Adrenal gland (tissue), 9 donors: ENCODE measurements at regions not wholly inside any gene's neighbourhood (a gene's known extent, or its start where the extent isn't known, plus 50 kb on each side); places are given as distances from the start of the nearest gene placed in this dataset.
A peak's percentile ranks its signal among the peaks of the same experiment; 100 is the strongest.

Experiments used
- DNase-seq, 7 donors: peaks; one replicate each; pipeline ENCODE4 v3.0.0-alpha.2; 2019 to 2020
- H3K27ac ChIP-seq, 5 donors: fragments of 200-600 bp; sonication (generic) in 4 of 5; 1 replicate in 3 of 5; 2 replicates in 2 of 5; pipeline versions ENCODE4 v1.5.1 to v1.8.0; 2016 to 2020; ENCODE audit warnings: mild to moderate bottlenecking in 1 of 5
- H3K27me3 ChIP-seq: fragments of 200-600 bp; 2 replicates; pipeline ENCODE4 v1.8.0; 2021
- H3K36me3 ChIP-seq, 2 donors: fragments of 200-600 bp; replicated peaks in 1 of 2; 1 replicate in 1 of 2; 2 replicates in 1 of 2; pipeline versions ENCODE4 v1.5.1 to v1.8.0; 2018 to 2022
- H3K4me1 ChIP-seq, 2 donors: fragments of 200-600 bp; replicated peaks in 1 of 2; 1 replicate in 1 of 2; 2 replicates in 1 of 2; pipeline versions ENCODE4 v1.5.1 to v1.8.0; 2018 to 2021
- H3K4me3 ChIP-seq, 4 donors: fragments of 200-600 bp; sonication (generic) in 3 of 4; one replicate each; pipeline ENCODE4 v1.5.1; 2016 to 2018
- H3K9me3 ChIP-seq, 3 donors: fragments of 200-600 bp; sonication (generic) in 1 of 3; replicated peaks in 1 of 3; 1 replicate in 2 of 3; 2 replicates in 1 of 3; pipeline versions ENCODE4 v1.5.1 to v1.8.0; 2016 to 2021
- POLR2A ChIP-seq, 2 donors: fragments of 450-650 bp; IDR thresholded peaks; one replicate each; pipeline ENCODE4 v1.6.1; 2017; ENCODE audit warnings: antibody characterized with exemption in 2 of 2, mild to moderate bottlenecking in 2 of 2, moderate library complexity in 1 of 2
- WGBS, 4 donors: extraction: QIAGEN DNeasy Blood & Tissue Kit in 2 of 4; methylation state at CpG; one replicate each; pipeline versions ENCODE4 v1.1.5 to v1.1.7; 2013 to 2017; 5-methylcytosine and 5-hydroxymethylcytosine counted together
- intact Hi-C, 2 donors: fragments of 100-400 bp; cut with DNase I; formaldehyde crosslinking; loops; one replicate each; pipeline versions ENCODE4 v1.14.1 to v1.15.0; 2022 to 2023
- TF ChIP-seq, protein P1 (sequence below), 6 experiments: fragments of 450-650 bp in 4 of 6; fragments of 200-600 bp in 2 of 6; sonication (generic) in 1 of 6; IDR thresholded peaks; 1 replicate in 5 of 6; 2 replicates in 1 of 6; pipeline versions ENCODE4 v1.5.1 to v1.8.0; 2016 to 2021; ENCODE audit warnings: antibody characterized with exemption in 6 of 6, mild to moderate bottlenecking in 2 of 6, moderate library complexity in 1 of 6
- donor health status: healthy with polysubstance abuse.
- donor health status: Bipolar disorder and iron deficiency.
- donor health status: DM: yes; HTN: yes; CAD: no.
- donor health status: DM: no; HTN: no; CAD: no.
- donor health status: DM: no; HTN: no; CAD: no.

DNA sequence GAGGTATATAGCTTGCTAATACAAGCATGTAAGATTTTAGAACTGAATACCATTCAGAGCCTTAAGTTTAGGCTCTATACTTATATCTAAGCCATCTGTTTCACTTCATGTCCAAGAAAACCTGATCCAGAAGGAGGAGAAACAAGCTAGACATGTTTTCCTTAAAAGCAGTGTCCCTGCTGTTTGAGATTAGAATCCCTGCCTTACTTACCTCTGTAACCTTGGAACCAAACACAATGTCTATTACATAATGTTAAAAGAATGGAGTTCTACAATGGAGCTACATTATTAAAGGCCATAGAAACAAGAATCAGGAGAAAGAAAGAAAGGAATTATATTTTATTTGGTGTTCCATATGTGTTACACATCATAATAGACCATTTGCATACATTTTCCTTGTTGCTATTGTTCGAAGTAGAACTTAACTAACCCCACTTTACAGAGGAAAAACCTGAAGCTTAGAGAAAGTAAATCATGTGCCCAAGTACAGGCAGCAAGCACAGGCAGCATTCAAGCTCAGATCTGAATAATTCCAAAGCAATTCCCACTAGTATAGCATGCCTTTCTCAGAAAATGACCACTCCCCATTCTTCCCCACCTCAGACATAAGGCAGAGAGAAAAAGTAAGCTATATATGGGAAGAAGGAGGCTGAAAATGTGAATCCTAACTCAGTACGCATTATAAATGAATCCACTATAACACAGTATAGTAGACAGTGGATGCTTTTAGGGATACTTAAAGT is 380.1 kb upstream of the SPAG17 start:
- intact Hi-C loops: no loop called here
- DNase-seq: no peak
- Histone ChIP-seq H3K27me3 (no peaks in the 10 kb centered on the region), H3K36me3 (no peaks in the 10 kb centered on the region), H3K9me3 (no peaks in the 10 kb centered on the region), H3K27ac (no peak overlapping the region), H3K4me1 (no peaks in the 10 kb centered on the region), H3K4me3 (no peak overlapping the region)
- WGBS, 4 donors: 62 to 81% (median 77%) methylated on average over 2 of the region's 2 CpGs
- TF ChIP-seq POLR2A (IDR thresholded peaks at IDR 0.05): no peak
- TF ChIP-seq, protein P1, sequence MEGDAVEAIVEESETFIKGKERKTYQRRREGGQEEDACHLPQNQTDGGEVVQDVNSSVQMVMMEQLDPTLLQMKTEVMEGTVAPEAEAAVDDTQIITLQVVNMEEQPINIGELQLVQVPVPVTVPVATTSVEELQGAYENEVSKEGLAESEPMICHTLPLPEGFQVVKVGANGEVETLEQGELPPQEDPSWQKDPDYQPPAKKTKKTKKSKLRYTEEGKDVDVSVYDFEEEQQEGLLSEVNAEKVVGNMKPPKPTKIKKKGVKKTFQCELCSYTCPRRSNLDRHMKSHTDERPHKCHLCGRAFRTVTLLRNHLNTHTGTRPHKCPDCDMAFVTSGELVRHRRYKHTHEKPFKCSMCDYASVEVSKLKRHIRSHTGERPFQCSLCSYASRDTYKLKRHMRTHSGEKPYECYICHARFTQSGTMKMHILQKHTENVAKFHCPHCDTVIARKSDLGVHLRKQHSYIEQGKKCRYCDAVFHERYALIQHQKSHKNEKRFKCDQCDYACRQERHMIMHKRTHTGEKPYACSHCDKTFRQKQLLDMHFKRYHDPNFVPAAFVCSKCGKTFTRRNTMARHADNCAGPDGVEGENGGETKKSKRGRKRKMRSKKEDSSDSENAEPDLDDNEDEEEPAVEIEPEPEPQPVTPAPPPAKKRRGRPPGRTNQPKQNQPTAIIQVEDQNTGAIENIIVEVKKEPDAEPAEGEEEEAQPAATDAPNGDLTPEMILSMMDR (IDR thresholded peaks at IDR 0.05): no peak

DNA sequence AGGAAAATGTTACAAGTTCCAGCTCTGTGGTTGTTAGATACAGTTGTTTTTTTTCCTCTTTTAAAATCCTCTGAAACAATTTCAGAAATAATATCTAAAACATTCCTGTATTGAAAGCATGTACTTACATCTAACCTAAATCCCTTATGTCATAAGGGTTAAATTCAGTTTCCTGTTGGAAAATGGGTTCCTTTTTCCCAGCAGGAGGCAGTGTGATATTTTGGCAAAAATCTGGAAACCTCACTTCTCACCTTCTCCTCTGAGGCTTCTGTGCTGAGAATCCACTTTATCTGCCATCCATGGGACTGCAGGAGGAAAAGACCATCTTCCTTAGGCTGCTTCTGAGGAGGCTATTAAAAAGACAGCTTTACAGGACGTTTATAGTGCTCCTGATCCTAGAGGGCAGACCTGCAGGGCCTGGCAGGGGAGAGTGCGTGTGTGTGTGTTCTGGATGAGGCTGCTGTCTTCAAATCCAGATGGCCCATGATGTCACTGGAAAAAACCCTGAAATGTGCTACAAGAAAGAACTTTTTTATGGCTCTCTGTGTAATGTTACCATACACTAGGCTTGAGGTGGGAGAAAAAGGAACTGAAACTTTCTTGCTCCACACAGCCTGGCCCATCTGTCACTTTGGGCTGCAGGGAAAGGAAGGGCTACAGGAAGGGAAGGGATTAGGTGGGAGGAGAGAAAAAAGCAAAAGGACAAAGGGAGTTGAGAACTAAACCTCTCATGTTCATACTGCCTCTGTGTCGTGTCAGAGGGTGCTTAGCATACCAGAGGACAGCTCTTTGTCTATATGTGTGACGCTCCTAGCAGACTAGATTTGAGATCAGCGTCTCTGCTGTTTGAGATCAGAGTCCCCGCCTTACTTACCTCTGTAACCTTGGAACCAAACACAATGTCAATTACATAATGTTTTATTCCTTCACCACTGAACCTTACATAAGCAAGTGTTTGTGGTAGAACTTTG is 379.2 kb upstream of the SPAG17 start:
- intact Hi-C loops: no loop called here
- Histone ChIP-seq H3K27ac (no peak overlapping the region), H3K4me3 (no peak overlapping the region), H3K36me3 (no peaks in the 10 kb centered on the region), H3K27me3 (no peaks in the 10 kb centered on the region), H3K9me3 (no peaks in the 10 kb centered on the region), H3K4me1 (no peaks in the 10 kb centered on the region)
- no peak for TF ChIP-seq POLR2A (IDR thresholded peaks at IDR 0.05)
- TF ChIP-seq, protein P1 (IDR thresholded peaks at IDR 0.05): no peak
- 38 to 52% (median 43%) methylated on average over 6 of the region's 6 CpGs for WGBS, 4 donors
- peak in 1 of 7 donors; percentile 65 for DNase-seq

DNA sequence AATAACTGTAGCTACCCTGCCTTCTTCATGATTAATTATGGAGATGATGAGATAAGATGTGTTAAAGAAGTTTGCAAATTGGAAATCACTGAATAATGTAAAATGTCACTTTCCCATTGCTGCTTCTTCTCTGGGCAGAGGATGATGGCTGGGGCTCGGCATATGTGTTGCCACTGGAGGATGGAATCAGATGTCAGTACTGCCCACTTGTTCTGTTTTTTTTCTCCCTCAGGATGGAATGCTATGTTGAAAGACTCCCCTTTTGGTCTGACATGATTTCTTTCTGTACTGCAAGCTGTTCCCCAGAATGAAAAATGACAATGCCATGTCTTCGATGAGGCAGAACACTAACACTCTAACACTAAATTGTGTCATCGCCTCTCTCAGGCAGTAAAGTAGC is 373.9 kb upstream of the SPAG17 start:
- H3K36me3 ChIP-seq: no peaks in the 10 kb centered on the region
- WGBS, 4 donors: 19 to 51% (median 37%) methylated on average over 3 of the region's 3 CpGs
- H3K27ac ChIP-seq: no peak overlapping the region
- DNase-seq: no peak
- H3K4me1 ChIP-seq: no peaks in the 10 kb centered on the region
- intact Hi-C loops: no loop called here
- TF ChIP-seq, protein P1 (IDR thresholded peaks at IDR 0.05): no peak
- no peak for TF ChIP-seq POLR2A (IDR thresholded peaks at IDR 0.05)
- H3K27me3 ChIP-seq: no peaks in the 10 kb centered on the region
- H3K9me3 ChIP-seq: no peaks in the 10 kb centered on the region
- H3K4me3 ChIP-seq: no peak overlapping the region

DNA sequence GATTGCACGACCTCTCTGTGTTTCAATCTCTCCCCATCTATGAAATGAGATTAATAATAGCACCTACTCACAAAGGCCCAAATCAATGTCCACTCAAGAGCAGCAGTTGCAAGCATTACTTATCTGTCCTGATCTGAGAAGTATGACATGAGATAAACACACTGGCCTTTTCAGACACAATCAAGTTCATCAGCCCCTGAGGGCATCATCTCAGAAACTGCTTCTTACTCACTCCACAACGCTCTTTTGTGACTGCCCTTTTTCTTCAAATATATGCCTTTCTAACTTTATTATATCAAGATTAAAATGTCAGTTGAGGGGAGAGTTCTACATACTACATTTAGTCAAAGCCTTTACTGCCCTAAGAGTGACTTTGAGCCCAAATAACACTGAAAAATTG is 371.9 kb upstream of the SPAG17 start:
- no peaks in the 10 kb centered on the region for H3K9me3 ChIP-seq
- no peak overlapping the region for H3K27ac ChIP-seq
- no peak for DNase-seq
- intact Hi-C loops: no loop called here
- H3K4me3 ChIP-seq: no peak overlapping the region
- 49 to 55% (median 51%) methylated on average over 2 of the region's 2 CpGs for WGBS, 4 donors
- no peaks in the 10 kb centered on the region for H3K36me3 ChIP-seq
- no peaks in the 10 kb centered on the region for H3K4me1 ChIP-seq
- no peaks in the 10 kb centered on the region for H3K27me3 ChIP-seq
- TF ChIP-seq, protein P1 (IDR thresholded peaks at IDR 0.05): no peak
- no peak for TF ChIP-seq POLR2A (IDR thresholded peaks at IDR 0.05)
